ENCODE measurements at regions not wholly inside any gene's neighbourhood (a gene's known extent, or its start where the extent isn't known, plus 50 kb on each side); places are given as distances from the start of the nearest gene placed in this dataset.
"Not testable (repeated sequence)": the region's sequence is repeated elsewhere in the genome, so short reads cannot be mapped to it uniquely, and the experiment has no call there.

- no peak overlapping the region for H3K4me3 ChIP-seq (ENCODE audit: low read depth, low read length)
- DNase-seq (ENCODE audit: low read depth) = no peak
- TF ChIP-seq CTCF (IDR thresholded peaks at IDR 0.05; ENCODE audit: insufficient read depth, low read depth, low read length, missing control alignments) = no peak
Observed at GRCh38 chr14:83291714-83292113, 1758.1 kb upstream of the SEL1L start.

- no peak for DNase-seq (ENCODE audit: low read depth)
- no peak overlapping the region for H3K4me3 ChIP-seq (ENCODE audit: low read depth, low read length)
- TF ChIP-seq CTCF (IDR thresholded peaks at IDR 0.05; ENCODE audit: insufficient read depth, low read depth, low read length, missing control alignments) = no peak
Observed at GRCh38 chr14:83294941-83295340, 1761.3 kb upstream of the SEL1L start.

- TF ChIP-seq CTCF (IDR thresholded peaks at IDR 0.05; ENCODE audit: insufficient read depth, low read depth, low read length, missing control alignments) = no peak
- no peak for DNase-seq (ENCODE audit: low read depth)
- no peak overlapping the region for H3K4me3 ChIP-seq (ENCODE audit: low read depth, low read length)
Observed at GRCh38 chr14:83297361-83297760, 1763.7 kb upstream of the SEL1L start.

- not testable (repeated sequence) for DNase-seq (ENCODE audit: low read depth); H3K4me3 ChIP-seq (ENCODE audit: low read depth, low read length)
Observed at GRCh38 chr14:83298016-83298415, 1764.4 kb upstream of the SEL1L start.

- peak; percentile 5 for DNase-seq (ENCODE audit: low read depth)
- no peak overlapping the region for H3K4me3 ChIP-seq (ENCODE audit: low read depth, low read length)
- peak; percentile 72 for TF ChIP-seq CTCF (IDR thresholded peaks at IDR 0.05; ENCODE audit: insufficient read depth, low read depth, low read length, missing control alignments)
Observed at GRCh38 chr14:83300476-83301064, 1766.9 kb upstream of the SEL1L start.

GRCh38 chr14:83301791-83302190 lies 1768.1 kb upstream of the SEL1L start:
- DNase-seq (ENCODE audit: low read depth) = no peak
- H3K4me3 ChIP-seq (ENCODE audit: low read depth, low read length) = no peak overlapping the region
- TF ChIP-seq CTCF (IDR thresholded peaks at IDR 0.05; ENCODE audit: insufficient read depth, low read depth, low read length, missing control alignments) = no peak

GRCh38 chr14:83309211-83309610 lies 1775.6 kb upstream of the SEL1L start:
- no peak for TF ChIP-seq CTCF (IDR thresholded peaks at IDR 0.05; ENCODE audit: insufficient read depth, low read depth, low read length, missing control alignments)
- H3K4me3 ChIP-seq (ENCODE audit: low read depth, low read length) = no peak overlapping the region
- no peak for DNase-seq (ENCODE audit: low read depth)

Measured in GM12865 (cell line).